ENCODE measurements at regions not wholly inside any gene's neighbourhood (a gene's known extent, or its start where the extent isn't known, plus 50 kb on each side); places are given as distances from the start of the nearest gene placed in this dataset.

DNA sequence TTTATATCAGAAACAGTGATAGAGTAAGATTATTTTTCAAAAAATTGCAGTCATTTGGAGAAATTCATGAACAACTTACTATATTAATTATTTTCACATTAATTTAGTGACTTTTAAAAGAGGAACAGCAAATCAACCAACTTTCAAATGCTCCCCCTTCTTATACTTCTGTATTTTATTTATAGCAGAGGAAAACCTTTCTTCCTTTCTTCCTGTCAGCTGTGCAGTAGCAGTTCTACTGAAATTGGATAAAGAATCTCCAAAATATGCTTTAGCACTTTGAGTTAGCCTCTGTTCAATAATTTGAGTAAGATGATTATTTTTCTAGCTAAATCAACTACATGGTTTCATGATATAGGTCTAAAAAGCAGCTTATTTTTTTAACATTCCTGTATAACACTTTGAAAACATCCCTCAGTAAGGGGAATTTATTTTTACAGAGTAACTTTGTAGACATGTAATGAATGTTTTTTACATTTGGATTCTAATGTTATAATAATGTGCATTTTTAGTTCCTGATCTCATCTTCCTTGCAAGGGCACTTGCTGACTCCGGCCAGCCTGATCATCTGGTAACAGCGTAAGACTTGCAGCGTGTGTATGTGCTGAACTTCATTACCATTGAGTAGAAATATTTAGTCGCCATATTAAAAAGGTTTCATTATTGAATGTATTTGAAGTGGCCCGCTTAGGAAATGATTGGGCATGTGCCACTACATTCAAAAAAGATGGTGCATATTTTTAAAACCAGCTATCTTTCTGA lies 158.3 kb upstream of the HDAC9 start:
- TF ChIP-seq, protein P1, sequence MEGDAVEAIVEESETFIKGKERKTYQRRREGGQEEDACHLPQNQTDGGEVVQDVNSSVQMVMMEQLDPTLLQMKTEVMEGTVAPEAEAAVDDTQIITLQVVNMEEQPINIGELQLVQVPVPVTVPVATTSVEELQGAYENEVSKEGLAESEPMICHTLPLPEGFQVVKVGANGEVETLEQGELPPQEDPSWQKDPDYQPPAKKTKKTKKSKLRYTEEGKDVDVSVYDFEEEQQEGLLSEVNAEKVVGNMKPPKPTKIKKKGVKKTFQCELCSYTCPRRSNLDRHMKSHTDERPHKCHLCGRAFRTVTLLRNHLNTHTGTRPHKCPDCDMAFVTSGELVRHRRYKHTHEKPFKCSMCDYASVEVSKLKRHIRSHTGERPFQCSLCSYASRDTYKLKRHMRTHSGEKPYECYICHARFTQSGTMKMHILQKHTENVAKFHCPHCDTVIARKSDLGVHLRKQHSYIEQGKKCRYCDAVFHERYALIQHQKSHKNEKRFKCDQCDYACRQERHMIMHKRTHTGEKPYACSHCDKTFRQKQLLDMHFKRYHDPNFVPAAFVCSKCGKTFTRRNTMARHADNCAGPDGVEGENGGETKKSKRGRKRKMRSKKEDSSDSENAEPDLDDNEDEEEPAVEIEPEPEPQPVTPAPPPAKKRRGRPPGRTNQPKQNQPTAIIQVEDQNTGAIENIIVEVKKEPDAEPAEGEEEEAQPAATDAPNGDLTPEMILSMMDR (IDR thresholded peaks at IDR 0.05 in 4 of 5, conservative IDR thresholded peaks at IDR 0.05 in 1 of 5): no peak
- no peak for TF ChIP-seq POLR2A (IDR thresholded peaks at IDR 0.05)
- no peak for DNase-seq
- no peak for ATAC-seq
- Histone ChIP-seq H3K4me3 (no peak overlapping the region), H3K9me3 (no peaks in the 10 kb centered on the region), H3K27me3 (no peaks in the 10 kb centered on the region), H3K27ac (no peak overlapping the region), H3K36me3 (no peaks in the 10 kb centered on the region), H3K4me1 (no peaks in the 10 kb centered on the region)
- in situ Hi-C loops (cut with MboI; ENCODE audit: low sequenced_read_pairs in 4 of 4) (loop anchor here in 2 of 4 donors (25.0 kb wide), 1 partner anchor 650 kb away; no protein-coding TSS in a partner anchor), intact Hi-C loops (cut with DNase I; ENCODE audit: low total_unique reads) (no loop called here)

DNA sequence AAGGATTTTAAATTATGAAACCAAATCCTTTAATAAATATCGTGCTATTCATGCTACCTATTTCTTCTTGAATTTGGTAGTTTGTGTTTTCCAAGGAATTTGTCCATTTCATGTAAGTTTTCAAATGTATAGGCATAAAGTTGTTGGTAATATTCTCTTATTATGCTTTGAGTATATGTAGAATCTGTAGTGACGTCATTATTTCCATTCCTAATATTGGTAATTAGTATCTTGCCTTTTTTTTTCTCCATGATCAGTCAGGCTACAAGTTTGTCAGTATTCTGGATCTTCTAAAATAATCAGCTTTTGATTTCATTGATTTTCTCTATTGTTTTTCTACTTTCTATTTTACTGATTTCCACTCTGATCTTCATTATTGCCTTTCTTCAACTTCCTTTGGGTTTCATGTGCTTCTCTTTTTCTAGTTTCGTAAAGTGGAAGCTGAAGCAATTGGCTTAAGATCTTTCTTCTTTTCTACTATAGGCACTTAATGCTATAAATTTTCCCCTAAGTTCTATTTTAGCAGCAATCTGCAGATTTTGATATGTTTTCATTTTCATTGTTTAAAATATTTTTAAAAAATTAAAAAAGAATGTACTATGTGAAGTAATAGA lies 156.5 kb upstream of the HDAC9 start:
- Histone ChIP-seq H3K27me3 (no peaks in the 10 kb centered on the region), H3K9me3 (no peaks in the 10 kb centered on the region), H3K36me3 (no peaks in the 10 kb centered on the region), H3K4me1 (no peaks in the 10 kb centered on the region), H3K27ac (no peak overlapping the region), H3K4me3 (no peak overlapping the region)
- TF ChIP-seq POLR2A (IDR thresholded peaks at IDR 0.05): no peak
- TF ChIP-seq, protein P1 (IDR thresholded peaks at IDR 0.05 in 4 of 5, conservative IDR thresholded peaks at IDR 0.05 in 1 of 5): no peak
- in situ Hi-C loops (cut with MboI; ENCODE audit: low sequenced_read_pairs in 4 of 4) (loop anchor here in 2 of 4 donors (25.0 kb wide), 1 partner anchor 652 kb away; no protein-coding TSS in a partner anchor), intact Hi-C loops (cut with DNase I; ENCODE audit: low total_unique reads) (no loop called here)
- ATAC-seq (no peak), DNase-seq (no peak)

DNA sequence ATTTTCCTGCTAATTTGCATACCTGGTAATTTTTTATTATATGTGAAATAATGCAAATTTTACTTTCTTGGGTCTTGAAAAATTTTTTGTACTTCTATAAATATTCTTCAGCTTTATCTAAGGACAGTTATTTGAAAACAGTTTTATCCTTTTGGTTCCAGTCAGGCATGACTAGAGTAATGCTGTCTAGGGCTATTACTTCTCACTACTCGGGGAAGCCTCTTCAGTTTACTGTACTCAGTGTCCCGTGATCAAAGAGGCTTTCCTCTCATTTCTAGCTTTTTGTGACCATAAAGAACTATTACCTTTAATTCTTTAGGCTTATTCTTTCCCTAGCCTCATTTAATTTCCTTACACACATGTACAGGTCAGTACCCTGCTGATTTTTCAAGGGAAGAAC lies 153.8 kb upstream of the HDAC9 start:
- ATAC-seq (no peak), DNase-seq (no peak)
- Histone ChIP-seq H3K27ac (no peak overlapping the region), H3K4me1 (no peaks in the 10 kb centered on the region), H3K4me3 (no peak overlapping the region), H3K36me3 (no peaks in the 10 kb centered on the region), H3K27me3 (no peaks in the 10 kb centered on the region), H3K9me3 (no peaks in the 10 kb centered on the region)
- in situ Hi-C loops (cut with MboI; ENCODE audit: low sequenced_read_pairs in 4 of 4) (loop anchor here in 2 of 4 donors (25.0 kb wide), 1 partner anchor 654 kb away; no protein-coding TSS in a partner anchor), intact Hi-C loops (cut with DNase I; ENCODE audit: low total_unique reads) (no loop called here)
- TF ChIP-seq, protein P1 (IDR thresholded peaks at IDR 0.05 in 4 of 5, conservative IDR thresholded peaks at IDR 0.05 in 1 of 5): no peak
- TF ChIP-seq POLR2A (IDR thresholded peaks at IDR 0.05): no peak

DNA sequence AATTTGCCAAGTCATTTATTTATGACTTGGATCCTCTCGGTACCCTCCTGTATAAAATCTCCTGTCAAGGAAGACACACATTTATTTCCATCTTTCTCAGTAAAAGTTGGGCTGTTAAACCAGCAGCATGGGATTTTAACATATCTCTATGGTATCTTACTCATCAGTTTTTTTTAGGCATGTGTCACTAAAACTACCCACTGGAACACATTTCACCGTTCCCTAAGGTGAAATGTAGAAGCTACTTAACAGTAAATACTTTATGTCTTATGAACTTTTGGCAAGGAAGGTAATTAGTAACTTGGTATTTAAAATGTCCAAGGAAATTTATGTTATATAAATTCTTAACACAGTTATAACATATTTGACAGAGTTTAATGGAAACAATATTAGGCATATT lies 152.5 kb upstream of the HDAC9 start:
- intact Hi-C loops (cut with DNase I; ENCODE audit: low total_unique reads) (no loop called here), in situ Hi-C loops (cut with MboI; ENCODE audit: low sequenced_read_pairs in 4 of 4) (loop anchor here in 2 of 4 donors (25.0 kb wide), 1 partner anchor 656 kb away; no protein-coding TSS in a partner anchor)
- H3K27ac ChIP-seq: no peak overlapping the region

More for the DNA sequence above, 152.5 kb upstream of the HDAC9 start:
- Histone ChIP-seq H3K27me3 (no peaks in the 10 kb centered on the region), H3K4me3 (no peak overlapping the region), H3K9me3 (no peaks in the 10 kb centered on the region), H3K36me3 (no peaks in the 10 kb centered on the region), H3K4me1 (no peaks in the 10 kb centered on the region)
- TF ChIP-seq, protein P1 (IDR thresholded peaks at IDR 0.05 in 4 of 5, conservative IDR thresholded peaks at IDR 0.05 in 1 of 5): no peak
- no peak for ATAC-seq
- DNase-seq: no peak

Measured in gastrocnemius medialis (tissue), 4 donors.